IPS-20b (cell line): ENCODE measurements at regions not wholly inside any gene's neighbourhood (a gene's known extent, or its start where the extent isn't known, plus 50 kb on each side); places are given as distances from the start of the nearest gene placed in this dataset.

ENCODE experiments used
- H3K27ac ChIP-seq: one replicate; pipeline ENCODE4 v1.5.1; 2013; ENCODE audit warnings: low read length
- H3K27me3 ChIP-seq: 2 replicates; pipeline ENCODE4 v1.6.1; 2013; ENCODE audit warnings: mild to moderate bottlenecking, low read length, inconsistent platforms; ENCODE audit not compliant: insufficient read depth
- H3K36me3 ChIP-seq: 2 replicates; pipeline ENCODE4 v1.6.1; 2013; ENCODE audit warnings: low read depth, mild to moderate bottlenecking, inconsistent platforms, low read length, moderate library complexity; ENCODE audit not compliant: insufficient read depth
- H3K4me1 ChIP-seq: 2 replicates; pipeline ENCODE4 v1.6.1; 2013; ENCODE audit warnings: mild to moderate bottlenecking, control low read depth, inconsistent platforms, low read length, moderate library complexity; ENCODE audit not compliant: insufficient read depth
- H3K4me3 ChIP-seq: 2 replicates; pipeline ENCODE4 v1.5.1; 2013; ENCODE audit warnings: mild to moderate bottlenecking, low read length, inconsistent platforms
- H3K9ac ChIP-seq: 2 replicates; pipeline ENCODE4 v1.6.1; 2013; ENCODE audit warnings: low read depth, mild to moderate bottlenecking, inconsistent platforms, low read length, moderate library complexity
- H3K9me3 ChIP-seq: 2 replicates; pipeline ENCODE4 v1.6.1; 2013; ENCODE audit warnings: mild to moderate bottlenecking, low read depth, low read length, inconsistent platforms; ENCODE audit not compliant: insufficient read depth

- no peak overlapping the region for H3K9ac ChIP-seq
- no peak overlapping the region for H3K4me3 ChIP-seq
- no peaks in the 10 kb centered on the region for H3K36me3 ChIP-seq
- peaks cover 3% of the 10 kb centered on the region; the same call in 1 of the 2 replicates for H3K4me1 ChIP-seq
- no peak overlapping the region for H3K27ac ChIP-seq
- H3K27me3 ChIP-seq, result no peaks in the 10 kb centered on the region
- no peaks in the 10 kb centered on the region; the same call in 1 of the 2 replicates for H3K9me3 ChIP-seq
Observed at GRCh38 chr11:15519124-15519791, 404.5 kb downstream of the INSC start.

DNA sequence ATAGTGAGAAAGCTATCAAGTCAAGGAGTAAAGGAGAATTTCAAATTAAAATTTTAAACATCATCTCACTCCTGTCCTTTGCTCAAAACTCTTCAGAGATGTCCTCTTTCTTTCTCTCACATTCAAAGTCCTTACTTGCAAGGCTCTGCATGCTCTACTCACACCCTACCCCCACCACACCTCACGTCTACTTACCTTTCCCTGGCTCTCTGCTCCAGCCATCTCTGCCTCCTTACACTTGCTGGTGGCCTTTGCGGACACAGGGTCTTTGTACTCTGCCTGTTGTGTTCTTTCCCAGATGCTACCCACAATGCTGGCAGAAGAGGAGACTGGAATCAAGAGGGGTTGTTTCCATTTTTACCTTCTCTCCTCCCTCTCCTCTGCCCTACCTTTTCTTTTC, 405.2 kb downstream of the INSC start:
- Histone ChIP-seq H3K9me3 (no peaks in the 10 kb centered on the region; the same call in 1 of the 2 replicates), H3K4me1 (peaks cover 3% of the 10 kb centered on the region; the same call in 1 of the 2 replicates), H3K36me3 (no peaks in the 10 kb centered on the region), H3K4me3 (no peak overlapping the region), H3K27me3 (no peaks in the 10 kb centered on the region), H3K9ac (no peak overlapping the region), H3K27ac (no peak overlapping the region)

- H3K9ac ChIP-seq, result no peak overlapping the region
- no peaks in the 10 kb centered on the region for H3K27me3 ChIP-seq
- H3K4me1 ChIP-seq, result peaks cover 3% of the 10 kb centered on the region; the same call in 1 of the 2 replicates
- peaks cover 15% of the 10 kb centered on the region; the same call in 1 of the 2 replicates for H3K9me3 ChIP-seq
- H3K4me3 ChIP-seq, result no peak overlapping the region
- no peak overlapping the region for H3K27ac ChIP-seq
- no peaks in the 10 kb centered on the region for H3K36me3 ChIP-seq
Observed at GRCh38 chr11:15523543-15523942, 408.8 kb downstream of the INSC start.

- H3K9me3 ChIP-seq, result peaks cover 15% of the 10 kb centered on the region; the same call in 1 of the 2 replicates
- H3K4me3 ChIP-seq, result no peak overlapping the region
- H3K27ac ChIP-seq, result no peak overlapping the region
- no peak overlapping the region for H3K9ac ChIP-seq
- H3K27me3 ChIP-seq, result no peaks in the 10 kb centered on the region
- no peaks in the 10 kb centered on the region for H3K4me1 ChIP-seq
- no peaks in the 10 kb centered on the region for H3K36me3 ChIP-seq
Observed at GRCh38 chr11:15525582-15525981, 410.9 kb downstream of the INSC start.

GRCh38 chr11:15526032-15526431, 411.3 kb downstream of the INSC start:
- peaks cover 15% of the 10 kb centered on the region; the same call in 1 of the 2 replicates for H3K9me3 ChIP-seq
- H3K27ac ChIP-seq, result no peak overlapping the region
- no peak overlapping the region for H3K9ac ChIP-seq

DNA sequence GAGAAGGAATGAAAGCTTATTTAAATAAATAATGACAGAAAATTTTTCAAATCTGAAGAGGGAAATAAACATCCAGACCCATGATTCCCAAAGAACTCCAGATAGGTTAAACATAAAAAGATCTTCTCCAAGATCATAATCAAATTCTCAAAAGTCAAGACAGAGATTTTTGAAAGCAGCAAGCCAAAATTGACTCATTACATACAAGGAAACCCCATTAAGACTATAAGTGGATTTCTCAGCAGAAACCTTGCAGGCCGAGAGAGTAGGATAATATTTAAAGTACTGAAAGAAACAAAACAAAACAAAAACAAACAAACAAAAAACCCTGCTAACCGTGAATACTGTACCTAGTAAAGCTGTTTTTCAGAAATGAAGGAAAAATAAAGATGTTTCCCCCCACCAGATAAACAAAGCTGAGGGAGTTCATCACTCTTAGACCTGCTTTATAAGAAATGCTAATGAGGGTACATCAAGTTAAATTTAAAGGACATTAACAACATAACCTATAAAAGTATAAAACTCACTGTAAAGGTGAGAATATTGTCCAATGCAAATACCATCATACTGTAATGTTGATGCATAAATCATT, 412.2 kb downstream of the INSC start:
- H3K9ac ChIP-seq, result no peak overlapping the region
- H3K36me3 ChIP-seq, result no peaks in the 10 kb centered on the region
- peaks cover 15% of the 10 kb centered on the region; the same call in 1 of the 2 replicates for H3K9me3 ChIP-seq
- no peak overlapping the region for H3K4me3 ChIP-seq
- no peaks in the 10 kb centered on the region for H3K4me1 ChIP-seq
- no peaks in the 10 kb centered on the region for H3K27me3 ChIP-seq
- H3K27ac ChIP-seq, result no peak overlapping the region

More at GRCh38 chr11:15526032-15526431, 411.3 kb downstream of the INSC start:
- Histone ChIP-seq H3K27me3 (no peaks in the 10 kb centered on the region), H3K4me1 (no peaks in the 10 kb centered on the region), H3K4me3 (no peak overlapping the region), H3K36me3 (no peaks in the 10 kb centered on the region)

- Histone ChIP-seq H3K36me3 (no peaks in the 10 kb centered on the region), H3K27ac (no peak overlapping the region), H3K27me3 (no peaks in the 10 kb centered on the region), H3K9me3 (0 out of 2 replicates have a peak, but pooled peaks cover 3% of the 10 kb centered on the region), H3K9ac (no peak overlapping the region), H3K4me1 (peaks cover 2% of the 10 kb centered on the region; the same call in 1 of the 2 replicates), H3K4me3 (no peak overlapping the region)
Observed at GRCh38 chr11:15532432-15532831, 417.7 kb downstream of the INSC start.

DNA sequence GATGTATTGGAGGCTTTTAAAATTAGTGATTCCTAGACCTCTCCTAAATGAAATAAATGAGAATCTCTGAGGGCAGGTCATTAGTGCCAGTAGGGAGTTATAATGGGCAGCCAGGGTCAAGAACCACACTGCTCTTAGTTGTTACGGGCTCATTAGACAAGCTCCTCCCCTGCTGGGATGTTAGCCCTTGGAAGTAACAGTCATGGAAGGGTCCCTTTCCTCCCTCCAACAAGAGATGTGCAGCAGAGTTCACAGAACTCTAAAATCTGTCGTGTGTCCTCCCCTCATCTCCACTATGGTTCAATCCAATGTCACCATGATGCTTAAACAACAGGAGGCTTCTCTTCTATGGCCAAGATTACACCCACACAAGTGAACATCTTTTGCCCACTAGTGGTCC, 419.5 kb downstream of the INSC start:
- H3K4me3 ChIP-seq, result no peak overlapping the region
- H3K27me3 ChIP-seq, result no peaks in the 10 kb centered on the region
- H3K4me1 ChIP-seq, result peaks cover 2% of the 10 kb centered on the region; the same call in 1 of the 2 replicates
- H3K9me3 ChIP-seq, result 0 out of 2 replicates have a peak, but pooled peaks cover 3% of the 10 kb centered on the region
- no peak overlapping the region for H3K9ac ChIP-seq
- H3K36me3 ChIP-seq, result no peaks in the 10 kb centered on the region
- H3K27ac ChIP-seq, result no peak overlapping the region

GRCh38 chr11:15535414-15535813, 420.7 kb downstream of the INSC start:
- no peaks in the 10 kb centered on the region for H3K36me3 ChIP-seq
- H3K4me1 ChIP-seq, result peaks cover 5% of the 10 kb centered on the region; the same call in 1 of the 2 replicates
- H3K4me3 ChIP-seq, result no peak overlapping the region
- H3K9ac ChIP-seq, result no peak overlapping the region
- 0 out of 2 replicates have a peak, but pooled peaks cover 3% of the 10 kb centered on the region for H3K9me3 ChIP-seq
- H3K27me3 ChIP-seq, result no peaks in the 10 kb centered on the region
- no peak overlapping the region for H3K27ac ChIP-seq

- H3K4me3 ChIP-seq, result no peak overlapping the region
- peaks cover 5% of the 10 kb centered on the region; the same call in 1 of the 2 replicates for H3K4me1 ChIP-seq
- no peaks in the 10 kb centered on the region for H3K36me3 ChIP-seq
- 0 out of 2 replicates have a peak, but pooled peaks cover 3% of the 10 kb centered on the region for H3K9me3 ChIP-seq
- no peak overlapping the region for H3K27ac ChIP-seq
- no peaks in the 10 kb centered on the region for H3K27me3 ChIP-seq
- H3K9ac ChIP-seq, result no peak overlapping the region
Observed at GRCh38 chr11:15536438-15536837, 421.7 kb downstream of the INSC start.

DNA sequence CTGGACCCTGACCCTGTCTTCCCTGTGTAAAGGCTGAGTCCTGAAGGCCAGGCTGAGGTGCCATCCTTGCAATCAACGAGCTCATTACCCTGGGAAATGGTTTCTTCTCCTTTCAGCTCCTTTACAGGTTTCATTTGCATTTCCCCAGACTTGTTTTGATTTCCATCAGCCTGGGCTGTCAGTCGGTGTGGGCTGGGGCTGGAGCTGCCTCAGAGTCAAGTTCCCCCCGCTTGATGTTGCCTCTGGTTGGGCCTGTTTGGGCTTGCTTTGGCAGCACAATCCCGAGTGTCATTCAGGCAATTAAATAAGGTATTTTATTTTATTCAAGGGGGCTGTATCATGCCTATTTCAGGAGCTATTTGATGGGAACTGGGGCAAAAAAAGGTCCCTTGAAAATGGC, 424.9 kb downstream of the INSC start:
- Histone ChIP-seq H3K9me3 (no peaks in the 10 kb centered on the region), H3K27ac (no peak overlapping the region)

GRCh38 chr11:15541079-15541478, 426.4 kb downstream of the INSC start:
- H3K27me3 ChIP-seq, result no peaks in the 10 kb centered on the region

More for the DNA sequence above, 424.9 kb downstream of the INSC start:
- Histone ChIP-seq H3K4me3 (no peak overlapping the region), H3K27me3 (no peaks in the 10 kb centered on the region), H3K36me3 (no peaks in the 10 kb centered on the region), H3K9ac (no peak overlapping the region), H3K4me1 (peaks cover 5% of the 10 kb centered on the region; the same call in 1 of the 2 replicates)

More at GRCh38 chr11:15541079-15541478, 426.4 kb downstream of the INSC start:
- Histone ChIP-seq H3K9ac (no peak overlapping the region), H3K36me3 (no peaks in the 10 kb centered on the region), H3K9me3 (no peaks in the 10 kb centered on the region), H3K27ac (no peak overlapping the region), H3K4me3 (no peak overlapping the region), H3K4me1 (peaks cover 5% of the 10 kb centered on the region; the same call in 1 of the 2 replicates)
